Activated T-helper 1 cell treated with anti-CD3 and anti-CD28 coated beads, Interleukin-2, amount 50 U/mL, for 16 hours (primary cell): ENCODE measurements at regions not wholly inside any gene's neighbourhood (a gene's known extent, or its start where the extent isn't known, plus 50 kb on each side); places are given as distances from the start of the nearest gene placed in this dataset.

Experiments used
- DNase-seq, 2 donors: peaks; one replicate each; pipeline ENCODE4 v3.0.0-alpha.2; 2020; ENCODE audit warnings: low read depth in 1 of 2, low spot score in 1 of 2

- no peak for DNase-seq
Observed at GRCh38 chr14:97900196-97900854, 1103.1 kb downstream of the VRK1 start.

- DNase-seq = no peak
Observed at GRCh38 chr14:97902630-97903029, 1105.4 kb downstream of the VRK1 start.

- no peak for DNase-seq
Observed at GRCh38 chr14:97903821-97904220, 1106.6 kb downstream of the VRK1 start.

GRCh38 chr14:97912217-97912616, 1115.0 kb downstream of the VRK1 start:
- DNase-seq = no peak

GRCh38 chr14:97916100-97916499, 1118.9 kb downstream of the VRK1 start:
- DNase-seq = no peak

- no peak for DNase-seq
Observed at GRCh38 chr14:97916669-97917568, 1119.7 kb downstream of the VRK1 start.

- DNase-seq = no peak
Observed at GRCh38 chr14:97920201-97920600, 1123.0 kb downstream of the VRK1 start.

GRCh38 chr14:97921296-97921695, 1124.1 kb downstream of the VRK1 start:
- no peak for DNase-seq

- DNase-seq = no peak
Observed at GRCh38 chr14:97924922-97925613, 1127.9 kb downstream of the VRK1 start.

GRCh38 chr14:97930166-97930565, 1133.0 kb downstream of the VRK1 start:
- no peak for DNase-seq

- DNase-seq = no peak
Observed at GRCh38 chr14:97931273-97931672, 1134.1 kb downstream of the VRK1 start.

GRCh38 chr14:97942921-97943320, 1145.7 kb downstream of the VRK1 start:
- no peak for DNase-seq

- no peak for DNase-seq
Observed at GRCh38 chr14:97943619-97944018, 1146.4 kb downstream of the VRK1 start.

GRCh38 chr14:97944380-97944779, 1147.2 kb downstream of the VRK1 start:
- DNase-seq = no peak

- DNase-seq = no peak
Observed at GRCh38 chr14:97945631-97946030, 1148.4 kb downstream of the VRK1 start.

- no peak for DNase-seq
Observed at GRCh38 chr14:97946240-97946639, 1149.1 kb downstream of the VRK1 start.

GRCh38 chr14:97946641-97947040, 1149.5 kb downstream of the VRK1 start:
- no peak for DNase-seq

GRCh38 chr14:97948841-97949240, 1151.7 kb downstream of the VRK1 start:
- no peak for DNase-seq

- no peak for DNase-seq
Observed at GRCh38 chr14:97956581-97957340, 1159.6 kb downstream of the VRK1 start.

- DNase-seq = no peak
Observed at GRCh38 chr14:97959251-97959650, 1162.1 kb downstream of the VRK1 start.

- DNase-seq = no peak
Observed at GRCh38 chr14:97960436-97960835, 1163.3 kb downstream of the VRK1 start.
